Vagina (tissue), 2 donors: ENCODE measurements at regions not wholly inside any gene's neighbourhood (a gene's known extent, or its start where the extent isn't known, plus 50 kb on each side); places are given as distances from the start of the nearest gene placed in this dataset.

Source experiments
- CTCF ChIP-seq, 3 experiments: fragments of 450-650 bp in 2 of 3; fragments of 200-600 bp in 1 of 3; sonication (generic) in 1 of 3; IDR thresholded peaks; one replicate each; pipeline ENCODE4 v1.5.1; 2017 to 2019; ENCODE audit warnings: antibody characterized with exemption in 3 of 3, mild to moderate bottlenecking in 2 of 3, moderate library complexity in 2 of 3
- POLR2AphosphoS5 ChIP-seq, 2 donors: sonication (generic); formaldehyde crosslinking; IDR thresholded peaks; one replicate each; pipeline ENCODE4 v1.9.0; 2017; ENCODE audit warnings: antibody characterized with exemption in 2 of 2, mild to moderate bottlenecking in 2 of 2, low read depth in 1 of 2; ENCODE audit not compliant: insufficient read depth in 1 of 2

GRCh38 chr13:55483626-55484158, 1657.0 kb upstream of the PRR20A start:
- TF ChIP-seq CTCF (IDR thresholded peaks at IDR 0.05) (no peak), POLR2AphosphoS5 (IDR thresholded peaks at IDR 0.05; ENCODE audit: insufficient read depth in 1 of 2, low read depth in 1 of 2) (no peak)
